GM18873 (cell line): ENCODE measurements at regions not wholly inside any gene's neighbourhood (a gene's known extent, or its start where the extent isn't known, plus 50 kb on each side); places are given as distances from the start of the nearest gene placed in this dataset.
"Not testable (repeated sequence)": the region's sequence is repeated elsewhere in the genome, so short reads cannot be mapped to it uniquely, and the experiment has no call there.

Experiments
- ATAC-seq: cut with Tn5 transposase; IDR thresholded peaks from one replicate; pipeline ENCODE4 v1.9.1; 2021; ENCODE audit warnings: mild to moderate bottlenecking, moderate library complexity, moderate number of reproducible peaks; ENCODE audit not compliant: unreplicated experiment, low FRiP score

- no peak for ATAC-seq
These were observed 215.6 kb upstream of the SHH start for GRCh38 chr7:156027821-156028220.

- no peak for ATAC-seq
These were observed 214.3 kb upstream of the SHH start for GRCh38 chr7:156026603-156027002.

GRCh38 chr7:156026076-156026600 lies 213.9 kb upstream of the SHH start:
- no peak for ATAC-seq

- ATAC-seq = no peak
These were observed 213.4 kb upstream of the SHH start for GRCh38 chr7:156025675-156026074.

- no peak for ATAC-seq
These were observed 211.9 kb upstream of the SHH start for GRCh38 chr7:156024201-156024600.

- ATAC-seq = no peak
These were observed 210.5 kb upstream of the SHH start for GRCh38 chr7:156022483-156023459.

- no peak for ATAC-seq
These were observed 209.2 kb upstream of the SHH start for GRCh38 chr7:156021471-156021870.

- ATAC-seq = no peak
These were observed 208.3 kb upstream of the SHH start for GRCh38 chr7:156020566-156020965.

- no peak for ATAC-seq
These were observed 207.7 kb upstream of the SHH start for GRCh38 chr7:156019776-156020565.

GRCh38 chr7:156019308-156019707 lies 207.0 kb upstream of the SHH start:
- ATAC-seq = no peak

- ATAC-seq = no peak
These were observed 205.8 kb upstream of the SHH start for GRCh38 chr7:156017916-156018700.

GRCh38 chr7:156017431-156017830 lies 205.2 kb upstream of the SHH start:
- ATAC-seq = no peak

- no peak for ATAC-seq
These were observed 203.2 kb upstream of the SHH start for GRCh38 chr7:156015237-156016020.

GRCh38 chr7:156014808-156015207 lies 202.5 kb upstream of the SHH start:
- ATAC-seq = no peak

- no peak for ATAC-seq
These were observed 201.9 kb upstream of the SHH start for GRCh38 chr7:156014201-156014600.

GRCh38 chr7:156012412-156012811 lies 200.1 kb upstream of the SHH start:
- ATAC-seq = no peak

- ATAC-seq = no peak
These were observed 197.3 kb upstream of the SHH start for GRCh38 chr7:156009569-156009968.

GRCh38 chr7:156006876-156007275 lies 194.6 kb upstream of the SHH start:
- ATAC-seq = not testable (repeated sequence)

GRCh38 chr7:156006024-156006423 lies 193.8 kb upstream of the SHH start:
- no peak for ATAC-seq
